ENCODE measurements at regions not wholly inside any gene's neighbourhood (a gene's known extent, or its start where the extent isn't known, plus 50 kb on each side); places are given as distances from the start of the nearest gene placed in this dataset.

DNA sequence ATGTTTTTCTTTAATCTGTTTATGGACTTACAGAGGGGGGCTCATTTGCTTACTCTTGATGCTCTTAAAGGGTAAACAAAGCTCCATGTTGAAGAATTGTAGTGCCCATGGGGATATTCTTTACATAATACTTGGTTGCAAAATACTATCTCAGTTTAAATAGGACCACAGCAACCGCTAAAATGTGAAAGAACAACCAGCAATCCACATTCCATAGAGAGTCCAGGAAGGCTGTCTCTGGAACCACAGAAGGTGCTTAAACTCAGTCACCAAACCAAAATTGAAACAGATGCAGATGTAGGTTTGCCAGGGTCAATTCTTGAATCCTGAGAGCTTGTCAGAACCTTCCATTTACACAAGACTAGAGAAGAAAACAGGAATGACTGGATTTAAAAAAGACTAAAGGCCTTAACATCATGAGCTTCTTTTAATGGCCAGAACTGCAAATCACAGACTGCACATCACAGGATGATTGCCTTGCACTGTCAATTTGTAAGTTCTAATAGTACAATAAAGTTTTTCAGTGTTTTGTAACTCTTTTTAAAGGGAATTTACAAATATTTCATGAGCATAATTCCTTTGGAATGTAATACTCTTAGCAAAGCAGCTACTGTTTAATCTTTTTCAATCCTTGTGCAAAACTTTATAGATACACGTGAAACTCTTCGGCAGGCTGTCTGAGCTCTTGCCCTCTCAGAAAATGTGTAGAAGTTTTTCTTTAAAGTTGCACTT lies 661.6 kb downstream of the SI start:
- TF ChIP-seq, protein P1, sequence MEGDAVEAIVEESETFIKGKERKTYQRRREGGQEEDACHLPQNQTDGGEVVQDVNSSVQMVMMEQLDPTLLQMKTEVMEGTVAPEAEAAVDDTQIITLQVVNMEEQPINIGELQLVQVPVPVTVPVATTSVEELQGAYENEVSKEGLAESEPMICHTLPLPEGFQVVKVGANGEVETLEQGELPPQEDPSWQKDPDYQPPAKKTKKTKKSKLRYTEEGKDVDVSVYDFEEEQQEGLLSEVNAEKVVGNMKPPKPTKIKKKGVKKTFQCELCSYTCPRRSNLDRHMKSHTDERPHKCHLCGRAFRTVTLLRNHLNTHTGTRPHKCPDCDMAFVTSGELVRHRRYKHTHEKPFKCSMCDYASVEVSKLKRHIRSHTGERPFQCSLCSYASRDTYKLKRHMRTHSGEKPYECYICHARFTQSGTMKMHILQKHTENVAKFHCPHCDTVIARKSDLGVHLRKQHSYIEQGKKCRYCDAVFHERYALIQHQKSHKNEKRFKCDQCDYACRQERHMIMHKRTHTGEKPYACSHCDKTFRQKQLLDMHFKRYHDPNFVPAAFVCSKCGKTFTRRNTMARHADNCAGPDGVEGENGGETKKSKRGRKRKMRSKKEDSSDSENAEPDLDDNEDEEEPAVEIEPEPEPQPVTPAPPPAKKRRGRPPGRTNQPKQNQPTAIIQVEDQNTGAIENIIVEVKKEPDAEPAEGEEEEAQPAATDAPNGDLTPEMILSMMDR (conservative IDR thresholded peaks at IDR 0.05; ENCODE audit: low read depth, low read length): no peak
- TF ChIP-seq EZH2 (IDR thresholded peaks at IDR 0.05; ENCODE audit: borderline replicate concordance, low read depth, low read length, poor library complexity, severe bottlenecking): no peak

Data from A673 (cell line).